LNCaP clone FGC (cell line): ENCODE measurements at regions not wholly inside any gene's neighbourhood (a gene's known extent, or its start where the extent isn't known, plus 50 kb on each side); places are given as distances from the start of the nearest gene placed in this dataset.
"Not testable (repeated sequence)": the region's sequence is repeated elsewhere in the genome, so short reads cannot be mapped to it uniquely, and the experiment has no call there.

Experiments
- DNase-seq: peaks from one replicate; pipeline ENCODE4 v3.0.0-alpha.2; 2011; ENCODE audit warnings: low read depth
- H3K4me3 ChIP-seq: 2 replicates; pipeline ENCODE4 v1.5.1; 2011; ENCODE audit warnings: mild to moderate bottlenecking, low read depth, low read length, control low read depth
- CTCF ChIP-seq: IDR thresholded peaks from 2 replicates; pipeline ENCODE4 v1.5.1; 2012; ENCODE audit warnings: mild to moderate bottlenecking; ENCODE audit not compliant: control insufficient read depth, insufficient read depth; ENCODE audit errors: extremely low read depth

DNA sequence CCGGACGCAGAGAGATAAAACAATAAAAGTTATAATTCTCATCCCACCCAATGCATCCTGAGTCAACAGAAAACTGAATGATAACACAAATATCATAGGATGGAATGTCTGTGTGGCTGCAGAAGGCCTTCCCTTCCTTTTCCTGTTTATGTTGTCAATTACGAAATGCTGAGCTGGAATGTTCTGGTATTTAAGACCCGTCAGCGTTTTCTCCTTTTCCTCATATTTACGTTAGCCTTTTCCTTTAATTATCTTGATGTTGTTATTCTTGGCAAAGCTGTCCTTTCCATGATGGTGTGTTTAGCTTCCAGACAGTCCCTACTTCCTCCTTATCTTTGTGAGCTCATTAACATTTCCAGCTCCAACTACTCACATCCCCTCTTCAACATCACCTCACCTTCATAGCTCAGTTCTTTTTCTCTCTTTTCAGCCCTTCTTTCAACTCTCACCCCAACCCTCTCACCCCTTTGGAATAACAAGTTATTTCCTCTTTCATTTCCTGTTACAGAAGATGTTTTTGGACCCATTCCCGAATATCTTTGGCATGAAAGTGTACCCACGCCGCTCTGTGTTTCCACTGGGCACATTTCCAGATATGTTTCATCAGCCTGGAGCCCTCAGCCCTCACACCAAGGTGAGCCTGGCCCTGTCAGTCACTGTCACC is 221.6 kb downstream of the NR2F1-AS1 start:
- H3K4me3 ChIP-seq = no peak overlapping the region
- DNase-seq = peak; percentile 31
- no peak for TF ChIP-seq CTCF

GRCh38 chr5:93358176-93358575 is 222.8 kb downstream of the NR2F1-AS1 start:
- no peak overlapping the region for H3K4me3 ChIP-seq
- TF ChIP-seq CTCF = no peak
- no peak for DNase-seq

GRCh38 chr5:93357686-93358085 is 223.3 kb downstream of the NR2F1-AS1 start:
- no peak overlapping the region for H3K4me3 ChIP-seq
- DNase-seq = no peak
- TF ChIP-seq CTCF = no peak

DNA sequence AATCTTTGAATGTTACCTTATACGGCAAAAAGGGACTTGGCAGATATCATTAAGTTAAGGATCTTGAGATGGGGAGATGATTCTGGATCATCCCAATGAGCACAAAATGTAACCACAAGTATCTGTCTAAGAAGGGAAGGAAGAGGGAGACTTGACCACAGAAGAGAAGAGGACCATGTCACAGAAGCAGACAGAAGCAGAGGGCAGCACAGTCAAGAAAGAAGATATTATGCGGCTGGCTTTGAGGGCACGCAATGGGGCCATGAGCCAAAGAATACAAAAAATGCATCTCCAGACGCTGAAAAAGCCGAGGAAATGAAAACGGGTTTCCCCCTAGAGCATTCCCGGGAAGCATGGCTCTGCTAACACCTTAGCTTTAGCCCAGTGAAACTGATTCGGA is 225.3 kb downstream of the NR2F1-AS1 start:
- DNase-seq = no peak
- TF ChIP-seq CTCF = no peak
- no peak overlapping the region for H3K4me3 ChIP-seq

- H3K4me3 ChIP-seq = no peak overlapping the region
- TF ChIP-seq CTCF = no peak
- no peak for DNase-seq
These were observed 228.8 kb downstream of the NR2F1-AS1 start for GRCh38 chr5:93352186-93352585.

DNA sequence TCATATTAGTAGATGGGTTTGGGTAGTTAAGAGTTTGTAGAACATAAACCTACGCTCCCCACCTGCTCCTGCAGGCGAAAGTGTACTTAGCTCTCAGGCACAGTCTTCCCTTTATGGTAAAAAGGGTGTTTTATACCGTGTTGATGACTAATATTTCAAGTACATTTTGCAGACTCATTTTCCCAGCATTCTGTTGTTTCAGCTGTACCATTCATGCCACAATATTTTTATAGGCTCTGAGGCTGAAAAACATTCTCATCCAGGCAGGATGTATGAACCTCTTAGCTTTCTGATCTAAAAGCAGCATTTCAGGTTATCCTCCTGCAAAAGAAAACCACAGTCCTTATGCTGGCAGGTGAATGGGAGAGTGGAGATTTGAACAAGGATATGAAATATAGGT is 231.4 kb downstream of the NR2F1-AS1 start:
- no peak overlapping the region for H3K4me3 ChIP-seq
- TF ChIP-seq CTCF = no peak
- DNase-seq = no peak

DNA sequence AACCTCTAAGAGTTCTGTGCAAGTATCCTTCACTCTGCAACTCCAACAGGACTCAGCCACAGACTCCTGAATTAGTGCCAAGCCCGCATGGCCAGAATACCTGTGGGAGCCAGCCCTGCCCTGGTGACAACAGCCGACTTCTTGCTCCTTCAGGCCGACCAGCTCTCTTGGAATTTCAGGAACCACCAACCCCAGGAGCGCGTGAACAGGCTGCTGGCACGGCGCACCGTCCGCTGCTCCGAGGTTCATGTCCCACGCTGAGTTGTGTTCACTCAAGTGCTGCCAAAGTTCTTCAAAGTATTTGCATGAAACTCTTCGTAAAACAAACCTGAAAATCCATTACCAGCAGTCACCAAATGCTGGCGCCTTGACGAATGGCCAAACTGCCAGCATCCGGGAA is 232.8 kb downstream of the NR2F1-AS1 start:
- H3K4me3 ChIP-seq = no peak overlapping the region
- TF ChIP-seq CTCF = no peak

GRCh38 chr5:93346850-93347249 is 234.2 kb downstream of the NR2F1-AS1 start:
- H3K4me3 ChIP-seq, DNase-seq: not testable (repeated sequence)

More for the DNA sequence above, 232.8 kb downstream of the NR2F1-AS1 start:
- DNase-seq = no peak
